ENCODE measurements at regions not wholly inside any gene's neighbourhood (a gene's known extent, or its start where the extent isn't known, plus 50 kb on each side); places are given as distances from the start of the nearest gene placed in this dataset.

- TF ChIP-seq CTCF (IDR thresholded peaks at IDR 0.05; ENCODE audit: insufficient read depth, low read length) (no peak), POLR2AphosphoS5 (IDR thresholded peaks at IDR 0.05; ENCODE audit: low read depth) (no peak), SPI1 (IDR thresholded peaks at IDR 0.05; ENCODE audit: borderline replicate concordance, low read depth) (no peak), REST (IDR thresholded peaks at IDR 0.05; ENCODE audit: insufficient replicate concordance, low read depth) (no peak), GABPA (IDR thresholded peaks at IDR 0.05; ENCODE audit: low read depth) (no peak)
Observed at GRCh38 chr14:95808371-95808770, 68.3 kb upstream of the TUNAR start.

All from HL-60 (cell line).